GM12865 (cell line): ENCODE measurements at regions not wholly inside any gene's neighbourhood (a gene's known extent, or its start where the extent isn't known, plus 50 kb on each side); places are given as distances from the start of the nearest gene placed in this dataset.

ENCODE experiments used
- DNase-seq: peaks from one replicate; pipeline ENCODE4 v3.0.0; 2010; ENCODE audit warnings: low read depth
- H3K4me3 ChIP-seq: 2 replicates; pipeline ENCODE4 v1.5.1; 2011; ENCODE audit warnings: mild to moderate bottlenecking, low read depth, low read length, control low read depth
- TF ChIP-seq, protein P1 (sequence below): IDR thresholded peaks from 2 replicates; pipeline ENCODE4 v1.5.1; 2011; ENCODE audit warnings: low read length, control low read depth, low read depth, inconsistent platforms; ENCODE audit not compliant: insufficient read depth; ENCODE audit errors: missing control alignments

- TF ChIP-seq, protein P1, sequence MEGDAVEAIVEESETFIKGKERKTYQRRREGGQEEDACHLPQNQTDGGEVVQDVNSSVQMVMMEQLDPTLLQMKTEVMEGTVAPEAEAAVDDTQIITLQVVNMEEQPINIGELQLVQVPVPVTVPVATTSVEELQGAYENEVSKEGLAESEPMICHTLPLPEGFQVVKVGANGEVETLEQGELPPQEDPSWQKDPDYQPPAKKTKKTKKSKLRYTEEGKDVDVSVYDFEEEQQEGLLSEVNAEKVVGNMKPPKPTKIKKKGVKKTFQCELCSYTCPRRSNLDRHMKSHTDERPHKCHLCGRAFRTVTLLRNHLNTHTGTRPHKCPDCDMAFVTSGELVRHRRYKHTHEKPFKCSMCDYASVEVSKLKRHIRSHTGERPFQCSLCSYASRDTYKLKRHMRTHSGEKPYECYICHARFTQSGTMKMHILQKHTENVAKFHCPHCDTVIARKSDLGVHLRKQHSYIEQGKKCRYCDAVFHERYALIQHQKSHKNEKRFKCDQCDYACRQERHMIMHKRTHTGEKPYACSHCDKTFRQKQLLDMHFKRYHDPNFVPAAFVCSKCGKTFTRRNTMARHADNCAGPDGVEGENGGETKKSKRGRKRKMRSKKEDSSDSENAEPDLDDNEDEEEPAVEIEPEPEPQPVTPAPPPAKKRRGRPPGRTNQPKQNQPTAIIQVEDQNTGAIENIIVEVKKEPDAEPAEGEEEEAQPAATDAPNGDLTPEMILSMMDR, result no peak
- DNase-seq, result no peak
- H3K4me3 ChIP-seq, result no peak overlapping the region
Observed at GRCh38 chr6:15861486-15861885, 198.7 kb upstream of the DTNBP1 start.

- no peak overlapping the region for H3K4me3 ChIP-seq
- TF ChIP-seq, protein P1, result no peak
- DNase-seq, result no peak
Observed at GRCh38 chr6:15854826-15855710, 192.2 kb upstream of the DTNBP1 start.

GRCh38 chr6:15854378-15854777, 191.6 kb upstream of the DTNBP1 start:
- no peak for DNase-seq
- no peak overlapping the region for H3K4me3 ChIP-seq
- TF ChIP-seq, protein P1, result no peak

GRCh38 chr6:15853259-15853658, 190.4 kb upstream of the DTNBP1 start:
- no peak overlapping the region for H3K4me3 ChIP-seq
- no peak for DNase-seq
- TF ChIP-seq, protein P1, result no peak

DNA sequence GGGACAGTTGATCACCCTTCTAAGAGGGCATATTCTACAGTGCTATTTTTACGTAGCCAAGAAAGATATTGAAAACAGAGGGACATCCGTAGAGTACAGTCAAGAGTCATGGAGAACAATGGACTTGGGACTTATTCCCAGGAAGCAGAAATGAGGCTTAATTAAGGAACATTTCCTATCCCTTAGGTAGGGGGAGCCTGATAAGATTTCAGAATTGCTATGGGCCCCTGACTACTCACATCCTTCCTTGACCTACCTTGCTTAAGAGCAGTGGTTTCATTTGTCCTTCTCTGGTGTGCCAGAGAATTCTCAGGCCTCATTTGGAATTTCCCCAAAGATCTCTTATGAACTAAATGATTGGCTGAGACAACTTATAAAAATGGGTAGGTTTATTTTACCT, 189.5 kb upstream of the DTNBP1 start:
- no peak for DNase-seq
- no peak overlapping the region for H3K4me3 ChIP-seq
- TF ChIP-seq, protein P1, result no peak

GRCh38 chr6:15849395-15849794, 186.6 kb upstream of the DTNBP1 start:
- H3K4me3 ChIP-seq, result no peak overlapping the region
- TF ChIP-seq, protein P1, result no peak
- DNase-seq, result no peak

- TF ChIP-seq, protein P1, result no peak
- H3K4me3 ChIP-seq, result no peak overlapping the region
- no peak for DNase-seq
Observed at GRCh38 chr6:15845492-15845891, 182.7 kb upstream of the DTNBP1 start.
